HG02759 (cell line): ENCODE measurements at regions not wholly inside any gene's neighbourhood (a gene's known extent, or its start where the extent isn't known, plus 50 kb on each side); places are given as distances from the start of the nearest gene placed in this dataset.
"Not testable (repeated sequence)": the region's sequence is repeated elsewhere in the genome, so short reads cannot be mapped to it uniquely, and the experiment has no call there.

Source experiments
- ATAC-seq: cut with Tn5 transposase; IDR thresholded peaks from one replicate; pipeline ENCODE4 v1.9.1; 2021; ENCODE audit warnings: mild to moderate bottlenecking, moderate library complexity; ENCODE audit not compliant: unreplicated experiment

GRCh38 chr10:28434063-28434462, 98.9 kb upstream of the WAC start:
- no peak for ATAC-seq

- ATAC-seq, result no peak
Observed at GRCh38 chr10:28442403-28442802, 90.5 kb upstream of the WAC start.

- no peak for ATAC-seq
Observed at GRCh38 chr10:28444031-28444430, 88.9 kb upstream of the WAC start.

GRCh38 chr10:28445516-28445915, 87.4 kb upstream of the WAC start:
- no peak for ATAC-seq

- no peak for ATAC-seq
Observed at GRCh38 chr10:28449382-28449781, 83.5 kb upstream of the WAC start.

- no peak for ATAC-seq
Observed at GRCh38 chr10:28449926-28450325, 83.0 kb upstream of the WAC start.

GRCh38 chr10:28453926-28454325, 79.0 kb upstream of the WAC start:
- no peak for ATAC-seq

GRCh38 chr10:28457110-28457509, 75.8 kb upstream of the WAC start:
- ATAC-seq, result no peak

GRCh38 chr10:28457873-28458272, 75.0 kb upstream of the WAC start:
- ATAC-seq, result not testable (repeated sequence)

GRCh38 chr10:28459453-28460144, 73.3 kb upstream of the WAC start:
- ATAC-seq, result no peak

- ATAC-seq, result no peak
Observed at GRCh38 chr10:28463141-28463540, 69.8 kb upstream of the WAC start.

GRCh38 chr10:28463676-28464395, 69.1 kb upstream of the WAC start:
- ATAC-seq, result no peak

- ATAC-seq, result no peak
Observed at GRCh38 chr10:28467615-28468014, 65.3 kb upstream of the WAC start.

- ATAC-seq, result no peak
Observed at GRCh38 chr10:28468707-28469483, 64.0 kb upstream of the WAC start.

- ATAC-seq, result no peak
Observed at GRCh38 chr10:28470873-28471651, 61.9 kb upstream of the WAC start.

- no peak for ATAC-seq
Observed at GRCh38 chr10:28471652-28472050, 61.3 kb upstream of the WAC start.

GRCh38 chr10:28478646-28479045, 54.3 kb upstream of the WAC start:
- no peak for ATAC-seq

GRCh38 chr10:28479425-28479865, 53.5 kb upstream of the WAC start:
- no peak for ATAC-seq

GRCh38 chr10:28479927-28480627, 52.8 kb upstream of the WAC start:
- ATAC-seq, result no peak

GRCh38 chr10:28480628-28480965, 52.3 kb upstream of the WAC start:
- no peak for ATAC-seq
